Lung (tissue), 11 donors: ENCODE measurements at regions not wholly inside any gene's neighbourhood (a gene's known extent, or its start where the extent isn't known, plus 50 kb on each side); places are given as distances from the start of the nearest gene placed in this dataset.

Experiments used
- ATAC-seq: fragments of 200-7000 bp; cut with Tn5 transposase; one replicate; pipeline ENCODE4 v1.9.1; 2020; ENCODE audit warnings: moderate number of reproducible peaks; ENCODE audit not compliant: insufficient read depth, low FRiP score
- DNase-seq, 3 donors: peaks; one replicate each; pipeline ENCODE4 v3.0.0-alpha.2; 2013 to 2017
- H3K27ac ChIP-seq, 2 donors: one replicate each; pipeline ENCODE4 v1.5.1; 2013; ENCODE audit warnings: mild to moderate bottlenecking in 2 of 2, moderate library complexity in 2 of 2, control low read depth in 1 of 2, inconsistent platforms in 1 of 2, low read depth in 1 of 2, low read length in 1 of 2
- H3K27me3 ChIP-seq, 3 donors: one replicate each; pipeline ENCODE4 v1.5.1; 2013; ENCODE audit warnings: low read length in 2 of 3; ENCODE audit not compliant: control insufficient read depth in 3 of 3, insufficient read depth in 3 of 3
- H3K36me3 ChIP-seq, 4 donors: one replicate each; pipeline ENCODE4 v1.5.1; 2013; ENCODE audit warnings: low read length in 4 of 4, mild to moderate bottlenecking in 1 of 4, moderate library complexity in 1 of 4; ENCODE audit not compliant: control insufficient read depth in 4 of 4, insufficient read depth in 4 of 4
- H3K4me1 ChIP-seq, 5 donors: one replicate each; pipeline ENCODE4 v1.5.1; 2013; ENCODE audit warnings: low read length in 5 of 5, mild to moderate bottlenecking in 2 of 5, moderate library complexity in 1 of 5; ENCODE audit not compliant: control insufficient read depth in 5 of 5, insufficient read depth in 5 of 5
- H3K4me3 ChIP-seq: one replicate; pipeline ENCODE4 v1.5.1; 2013; ENCODE audit warnings: mild to moderate bottlenecking, control low read depth, moderate library complexity
- H3K9ac ChIP-seq, 2 donors: one replicate each; pipeline ENCODE4 v1.5.1; 2013; ENCODE audit warnings: low read length in 2 of 2, control low read depth in 1 of 2; ENCODE audit not compliant: insufficient read depth in 1 of 2
- H3K9me3 ChIP-seq, 4 donors: one replicate each; pipeline ENCODE4 v1.5.1; 2013; ENCODE audit warnings: low read length in 3 of 4, mild to moderate bottlenecking in 1 of 4, moderate library complexity in 1 of 4; ENCODE audit not compliant: control insufficient read depth in 4 of 4, insufficient read depth in 3 of 4
- WGBS, 2 donors: extraction: QIAGEN DNeasy Blood & Tissue Kit; methylation state at CpG; one replicate each; pipeline ENCODE4 v1.1.7; 2013; 5-methylcytosine and 5-hydroxymethylcytosine counted together
- TF ChIP-seq, protein P1 (sequence below): IDR thresholded peaks from 2 replicates; pipeline ENCODE4 v1.5.1; 2012; ENCODE audit warnings: mild to moderate bottlenecking; ENCODE audit errors: control extremely low read depth, extremely low read depth
- donor health status: control.
- donor health status: control.
- donor health status: Bipolar disorder and iron deficiency.
- donor health status: healthy.
- donor health status: DM: yes; HTN: yes; CAD: no.

DNA sequence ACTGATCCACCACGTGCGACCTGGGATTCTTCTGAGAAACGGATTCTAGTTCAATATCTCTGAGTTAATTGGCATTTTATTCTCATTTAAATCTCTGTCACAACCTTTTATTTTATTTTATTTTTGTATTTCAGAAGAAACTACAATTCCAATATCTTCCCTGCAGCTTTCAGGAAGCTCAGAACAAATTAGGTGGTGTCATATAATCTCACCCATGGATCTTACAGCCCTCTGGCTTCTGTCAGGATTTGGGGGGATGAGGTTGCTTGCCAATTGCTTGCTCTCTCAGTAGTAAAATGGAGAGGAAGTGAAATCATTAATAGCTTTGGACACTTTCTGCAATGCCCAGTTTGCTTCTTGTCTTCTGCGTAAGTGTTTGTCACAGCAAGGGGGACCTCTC, 205.4 kb downstream of the TLE3 start:
- H3K9ac ChIP-seq = no peak overlapping the region
- no peak overlapping the region for H3K27ac ChIP-seq
- ATAC-seq (no peak), DNase-seq (no peak)
- 55 to 80% methylated on average over 4 of the region's 4 CpGs for WGBS, 2 donors
- no peaks in the 10 kb centered on the region for H3K9me3 ChIP-seq
- TF ChIP-seq, protein P1, sequence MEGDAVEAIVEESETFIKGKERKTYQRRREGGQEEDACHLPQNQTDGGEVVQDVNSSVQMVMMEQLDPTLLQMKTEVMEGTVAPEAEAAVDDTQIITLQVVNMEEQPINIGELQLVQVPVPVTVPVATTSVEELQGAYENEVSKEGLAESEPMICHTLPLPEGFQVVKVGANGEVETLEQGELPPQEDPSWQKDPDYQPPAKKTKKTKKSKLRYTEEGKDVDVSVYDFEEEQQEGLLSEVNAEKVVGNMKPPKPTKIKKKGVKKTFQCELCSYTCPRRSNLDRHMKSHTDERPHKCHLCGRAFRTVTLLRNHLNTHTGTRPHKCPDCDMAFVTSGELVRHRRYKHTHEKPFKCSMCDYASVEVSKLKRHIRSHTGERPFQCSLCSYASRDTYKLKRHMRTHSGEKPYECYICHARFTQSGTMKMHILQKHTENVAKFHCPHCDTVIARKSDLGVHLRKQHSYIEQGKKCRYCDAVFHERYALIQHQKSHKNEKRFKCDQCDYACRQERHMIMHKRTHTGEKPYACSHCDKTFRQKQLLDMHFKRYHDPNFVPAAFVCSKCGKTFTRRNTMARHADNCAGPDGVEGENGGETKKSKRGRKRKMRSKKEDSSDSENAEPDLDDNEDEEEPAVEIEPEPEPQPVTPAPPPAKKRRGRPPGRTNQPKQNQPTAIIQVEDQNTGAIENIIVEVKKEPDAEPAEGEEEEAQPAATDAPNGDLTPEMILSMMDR = no peak
- H3K4me3 ChIP-seq = no peak overlapping the region
- peaks cover 0 to 9% (median 0%) of the 10 kb centered on the region in 5 donors for H3K4me1 ChIP-seq
- H3K27me3 ChIP-seq = peaks cover 0 to 3% (median 2%) of the 10 kb centered on the region in 3 donors
- H3K36me3 ChIP-seq = no peaks in the 10 kb centered on the region

DNA sequence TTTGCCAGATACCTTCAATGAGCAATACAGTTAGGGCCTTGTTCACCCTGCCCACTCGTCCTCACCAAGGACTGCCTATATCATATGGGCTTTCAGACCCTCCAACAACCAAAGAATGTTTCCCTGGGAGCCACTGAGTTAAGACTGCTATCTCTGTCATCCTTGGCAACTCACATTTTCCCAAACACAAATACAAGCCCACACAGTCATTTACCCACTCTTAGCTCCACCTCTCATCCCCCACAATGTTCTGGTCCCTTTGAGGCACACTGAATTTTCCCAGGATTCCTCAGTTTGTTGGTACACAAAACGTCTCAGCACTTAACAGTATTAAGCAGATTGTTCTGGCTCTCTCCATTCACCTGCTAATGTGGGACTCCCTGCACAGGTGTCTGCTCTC, 204.6 kb downstream of the TLE3 start:
- Histone ChIP-seq H3K27ac (no peak overlapping the region), H3K9ac (no peak overlapping the region), H3K4me3 (no peak overlapping the region), H3K9me3 (no peaks in the 10 kb centered on the region), H3K27me3 (peaks cover 0 to 2% (median 0%) of the 10 kb centered on the region in 3 donors), H3K4me1 (peaks cover 0 to 9% (median 0%) of the 10 kb centered on the region in 5 donors), H3K36me3 (no peaks in the 10 kb centered on the region)
- 60 to 72% methylated on average over 2 of the region's 2 CpGs for WGBS, 2 donors
- ATAC-seq (no peak), DNase-seq (no peak)
- TF ChIP-seq, protein P1 = no peak

DNA sequence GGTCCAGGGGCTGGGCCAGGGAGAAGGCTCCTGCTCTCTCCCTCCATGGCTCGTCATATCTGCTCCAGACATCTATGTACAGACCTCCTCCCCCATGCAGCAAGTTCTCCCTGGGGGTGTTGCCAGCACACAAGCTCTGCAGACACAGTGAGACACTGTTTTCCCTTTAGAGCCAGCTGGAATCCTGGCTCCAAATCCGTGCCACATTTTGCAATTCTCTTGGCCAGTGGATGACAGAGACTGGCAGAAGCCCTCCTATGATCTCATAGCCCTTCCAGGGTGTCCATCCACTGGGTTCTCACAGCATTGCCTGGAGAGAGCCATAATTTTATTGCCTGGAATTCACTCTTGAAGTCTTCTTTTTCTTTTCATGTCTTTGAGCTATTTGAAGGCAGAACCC, 203.9 kb downstream of the TLE3 start:
- H3K4me1 ChIP-seq = peaks cover 0 to 9% (median 0%) of the 10 kb centered on the region in 5 donors
- H3K9me3 ChIP-seq = no peaks in the 10 kb centered on the region
- H3K9ac ChIP-seq = no peak overlapping the region
- no peaks in the 10 kb centered on the region for H3K36me3 ChIP-seq
- peak; percentile 60 to 81 (median 73) for DNase-seq
- ATAC-seq = peak; percentile 41
- no peak overlapping the region for H3K4me3 ChIP-seq
- no peak overlapping the region for H3K27ac ChIP-seq
- WGBS, 2 donors = 45 to 79% methylated on average over 2 of the region's 2 CpGs
- TF ChIP-seq, protein P1 = no peak
- H3K27me3 ChIP-seq = peaks cover 0 to 2% (median 0%) of the 10 kb centered on the region in 3 donors

DNA sequence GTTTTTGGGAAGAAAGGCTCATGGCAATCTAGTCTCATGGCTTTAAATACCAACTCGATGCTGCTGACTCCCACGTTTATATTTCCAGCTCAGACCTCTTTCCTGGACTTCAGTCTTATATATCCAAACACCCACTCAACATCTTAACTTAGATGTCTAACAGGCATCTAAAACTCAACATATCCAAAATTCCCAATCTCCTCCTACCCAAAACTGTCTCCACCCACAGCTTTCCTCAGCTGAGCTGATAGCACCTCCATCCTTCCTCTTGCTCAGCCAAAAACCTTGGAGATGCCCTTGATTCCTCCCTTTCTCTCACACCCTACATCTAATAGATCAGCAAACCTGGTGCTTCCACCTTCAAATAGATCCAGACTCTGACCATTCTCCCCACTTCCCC, 202.5 kb downstream of the TLE3 start:
- TF ChIP-seq, protein P1 = no peak
- Histone ChIP-seq H3K9ac (no peak overlapping the region), H3K9me3 (no peaks in the 10 kb centered on the region), H3K4me3 (no peak overlapping the region), H3K27me3 (peaks cover 0 to 2% (median 0%) of the 10 kb centered on the region in 3 donors), H3K36me3 (no peaks in the 10 kb centered on the region), H3K27ac (no peak overlapping the region), H3K4me1 (peaks cover 0 to 9% (median 0%) of the 10 kb centered on the region in 5 donors)
- no peak for ATAC-seq
- 83 to 87% methylated on average over 2 of the region's 2 CpGs for WGBS, 2 donors
- no peak for DNase-seq
